ENCODE measurements at regions not wholly inside any gene's neighbourhood (a gene's known extent, or its start where the extent isn't known, plus 50 kb on each side); places are given as distances from the start of the nearest gene placed in this dataset.
"Not testable (repeated sequence)": the region's sequence is repeated elsewhere in the genome, so short reads cannot be mapped to it uniquely, and the experiment has no call there.

DNA sequence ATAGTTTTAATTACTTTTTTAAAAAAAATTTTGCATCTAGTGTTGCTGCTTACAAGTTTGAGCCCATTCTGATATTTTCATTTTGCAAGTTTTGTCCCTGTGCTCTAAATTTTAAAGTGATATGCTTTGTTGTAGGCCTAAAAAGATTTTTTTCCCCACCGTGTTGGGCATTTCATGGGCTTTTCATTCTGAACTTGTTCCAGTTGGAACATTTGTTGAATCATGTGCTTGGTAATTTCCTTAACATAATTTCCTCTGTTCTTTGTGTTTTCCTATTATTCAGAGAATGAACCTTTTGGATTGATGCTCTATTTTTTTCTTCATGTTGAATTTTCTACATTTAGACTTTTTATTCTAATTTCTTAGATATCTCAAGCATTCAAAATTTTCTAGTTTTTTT is 206.4 kb upstream of the SPRY2 start:
- no peak overlapping the region for H3K4me3 ChIP-seq (ENCODE audit: insufficient read depth, low read depth, low read length)
- H3K36me3 ChIP-seq (replicated peaks; ENCODE audit: control insufficient read depth, insufficient read depth, low read length), result no peaks in the 10 kb centered on the region
- H3K27me3 ChIP-seq (ENCODE audit: control insufficient read depth, insufficient read depth, low read length), result no peaks in the 10 kb centered on the region
- DNase-seq, result no peak

DNA sequence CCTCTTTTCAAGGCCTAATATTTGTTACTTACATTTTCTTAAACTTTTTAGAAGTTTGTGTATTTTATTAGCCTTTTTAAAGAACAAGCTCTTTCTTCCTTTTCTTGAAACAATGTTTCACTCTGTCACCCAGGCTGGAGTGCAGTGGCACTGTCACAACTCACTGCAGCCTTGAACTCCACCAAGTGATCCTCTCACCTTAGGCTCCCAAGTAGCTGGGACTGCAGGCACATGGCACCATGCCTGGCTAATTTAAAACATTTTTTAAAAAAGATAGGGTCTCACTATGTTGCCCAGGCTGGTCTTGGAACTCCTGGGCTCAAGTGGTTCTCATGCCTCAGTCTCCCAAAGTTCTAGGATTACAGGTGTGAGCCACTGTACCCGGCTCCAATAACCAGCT is 192.2 kb upstream of the SPRY2 start:
- no peak for DNase-seq
- no peaks in the 10 kb centered on the region for H3K27me3 ChIP-seq (ENCODE audit: control insufficient read depth, insufficient read depth, low read length)
- H3K4me3 ChIP-seq (ENCODE audit: insufficient read depth, low read depth, low read length), result no peak overlapping the region
- no peaks in the 10 kb centered on the region for H3K36me3 ChIP-seq (replicated peaks; ENCODE audit: control insufficient read depth, insufficient read depth, low read length)

DNA sequence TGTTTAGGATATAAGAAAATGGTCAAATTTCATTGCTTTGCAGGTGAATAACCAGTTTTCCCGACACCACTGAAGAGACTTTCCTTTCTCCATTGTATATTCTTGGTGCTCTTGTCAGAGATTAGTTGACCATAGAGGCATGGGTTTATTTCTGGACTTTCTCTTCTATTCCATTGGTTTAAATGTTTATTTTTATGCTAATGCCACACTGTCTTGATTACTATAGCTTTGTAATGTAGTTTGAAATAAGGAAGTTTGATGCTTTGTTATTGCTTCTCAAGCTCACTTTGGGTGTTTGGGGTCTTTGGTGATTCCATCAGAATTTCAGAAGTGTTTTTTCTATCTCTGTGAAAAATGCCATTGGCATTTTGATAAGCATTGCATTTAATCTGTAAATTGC is 190.0 kb upstream of the SPRY2 start:
- Histone ChIP-seq H3K4me3 (ENCODE audit: insufficient read depth, low read depth, low read length) (no peak overlapping the region), H3K36me3 (replicated peaks; ENCODE audit: control insufficient read depth, insufficient read depth, low read length) (no peaks in the 10 kb centered on the region), H3K27me3 (ENCODE audit: control insufficient read depth, insufficient read depth, low read length) (no peaks in the 10 kb centered on the region)
- no peak for DNase-seq

DNA sequence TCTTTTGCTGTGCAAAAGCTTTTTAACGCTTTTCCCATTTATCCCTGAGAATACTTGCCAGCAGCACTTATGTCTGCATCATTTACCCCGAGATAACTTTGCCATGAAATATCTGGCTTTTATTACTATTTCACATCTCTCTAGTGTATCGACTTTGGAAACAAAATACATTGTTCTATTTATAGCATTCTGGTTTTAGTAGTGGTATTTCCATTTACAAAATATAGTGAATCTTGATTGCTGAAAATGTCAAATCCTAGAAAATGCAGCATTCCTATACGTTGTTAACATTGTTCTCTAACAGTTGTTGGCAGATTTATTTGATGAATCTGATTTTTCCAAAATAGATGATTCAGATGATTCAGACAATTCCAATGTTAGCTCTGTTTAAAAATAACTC is 189.3 kb upstream of the SPRY2 start:
- Histone ChIP-seq H3K27me3 (ENCODE audit: control insufficient read depth, insufficient read depth, low read length) (no peaks in the 10 kb centered on the region), H3K4me3 (ENCODE audit: insufficient read depth, low read depth, low read length) (no peak overlapping the region), H3K36me3 (replicated peaks; ENCODE audit: control insufficient read depth, insufficient read depth, low read length) (no peaks in the 10 kb centered on the region)
- DNase-seq, result no peak

DNA sequence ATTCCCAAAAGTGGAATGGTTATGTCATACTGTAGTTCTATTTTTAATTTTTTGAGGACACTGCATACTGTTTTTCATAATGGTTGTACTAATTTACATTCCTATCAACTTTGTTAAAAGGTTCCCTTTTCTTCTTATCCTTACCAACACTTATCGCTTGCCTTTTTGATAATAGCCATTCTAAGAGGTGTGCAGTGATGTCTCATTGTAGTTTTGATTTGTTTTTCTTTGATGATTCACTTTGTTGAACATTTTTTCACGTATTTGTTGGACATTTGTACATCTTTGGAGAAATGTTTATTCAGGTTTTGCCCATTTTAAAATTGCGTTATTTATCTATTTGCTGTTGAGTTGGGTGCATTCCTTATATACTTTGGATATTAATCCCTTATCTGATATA is 188.8 kb upstream of the SPRY2 start:
- Histone ChIP-seq H3K36me3 (replicated peaks; ENCODE audit: control insufficient read depth, insufficient read depth, low read length) (no peaks in the 10 kb centered on the region), H3K4me3 (ENCODE audit: insufficient read depth, low read depth, low read length) (no peak overlapping the region), H3K27me3 (ENCODE audit: control insufficient read depth, insufficient read depth, low read length) (no peaks in the 10 kb centered on the region)
- no peak for DNase-seq

DNA sequence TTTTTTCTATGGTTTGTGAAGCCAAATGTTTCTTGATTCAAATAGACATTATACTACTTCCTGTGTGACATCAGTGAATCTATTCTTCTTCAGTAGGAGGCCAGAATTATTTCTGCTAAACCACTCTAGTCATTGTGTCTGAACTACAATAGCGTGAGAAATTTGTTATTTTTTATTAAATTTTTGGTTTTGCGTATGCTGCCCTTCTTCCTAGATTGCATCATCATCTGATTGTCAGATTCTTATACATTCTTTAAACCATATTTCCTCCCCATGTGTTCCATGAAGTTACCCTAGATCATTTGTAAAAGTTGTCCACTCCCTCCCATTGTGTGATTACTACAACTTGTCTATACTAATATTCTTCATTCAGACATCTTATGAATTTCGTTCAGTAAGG is 187.8 kb upstream of the SPRY2 start:
- H3K27me3 ChIP-seq (ENCODE audit: control insufficient read depth, insufficient read depth, low read length), result no peaks in the 10 kb centered on the region
- no peak for DNase-seq
- no peak overlapping the region for H3K4me3 ChIP-seq (ENCODE audit: insufficient read depth, low read depth, low read length)
- no peaks in the 10 kb centered on the region for H3K36me3 ChIP-seq (replicated peaks; ENCODE audit: control insufficient read depth, insufficient read depth, low read length)

DNA sequence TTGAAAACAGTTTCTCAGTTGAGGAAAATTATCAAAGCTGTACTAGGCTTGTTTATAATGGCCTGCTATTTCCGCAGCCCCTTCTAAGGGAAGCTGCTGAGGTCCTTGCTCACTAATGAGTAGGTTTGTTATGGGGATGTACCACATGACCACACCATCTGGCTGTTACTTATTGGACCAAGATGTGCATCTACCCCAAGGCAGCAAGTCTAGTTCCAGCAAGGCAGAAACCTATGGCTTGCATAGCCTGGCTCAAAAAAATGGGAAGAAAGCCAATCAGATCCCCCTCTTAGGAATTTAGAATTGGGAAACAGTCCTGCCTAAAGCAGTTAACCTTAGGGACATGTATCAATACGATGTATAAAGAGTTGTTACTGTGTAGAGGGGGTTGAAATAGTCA is 186.5 kb upstream of the SPRY2 start:
- no peak for DNase-seq
- H3K27me3 ChIP-seq (ENCODE audit: control insufficient read depth, insufficient read depth, low read length), result no peaks in the 10 kb centered on the region
- H3K4me3 ChIP-seq (ENCODE audit: insufficient read depth, low read depth, low read length), result no peak overlapping the region
- no peaks in the 10 kb centered on the region for H3K36me3 ChIP-seq (replicated peaks; ENCODE audit: control insufficient read depth, insufficient read depth, low read length)

DNA sequence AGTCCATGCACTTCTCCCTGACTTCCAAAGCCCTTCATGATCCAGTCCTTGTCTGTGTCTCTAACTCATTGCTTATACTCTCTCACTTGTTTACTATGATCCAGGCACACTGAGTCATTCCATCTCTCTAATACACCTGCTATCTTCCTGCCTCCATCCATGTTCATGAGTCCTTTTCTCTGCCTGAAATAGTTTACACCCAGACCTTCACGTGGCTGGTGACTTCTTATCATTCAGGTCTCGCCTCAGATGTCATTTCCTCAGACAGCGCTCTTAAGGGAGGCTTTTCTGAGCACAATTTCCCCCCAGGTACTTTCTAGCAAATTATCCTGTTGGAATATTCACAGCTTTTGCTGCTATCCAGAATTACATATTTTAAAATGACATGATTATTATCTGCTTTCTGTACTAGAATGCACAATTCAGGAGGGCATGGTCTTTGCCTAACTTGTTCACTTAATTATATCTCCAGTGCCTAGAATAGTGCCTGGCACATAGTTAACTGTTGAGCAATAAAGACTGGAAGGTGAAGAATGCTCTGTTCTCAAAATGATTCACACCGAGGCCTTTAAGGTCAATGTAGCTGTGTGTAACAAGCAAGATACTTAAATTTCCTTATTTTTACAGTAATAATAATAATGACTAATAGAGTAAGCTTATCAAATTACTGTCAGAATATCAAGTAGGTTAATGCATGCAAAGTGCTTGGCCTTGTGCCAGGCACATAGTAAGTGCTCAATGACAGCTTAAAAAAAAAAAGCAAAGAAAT is 183.7 kb upstream of the SPRY2 start:
- DNase-seq, result no peak
- Histone ChIP-seq H3K4me3 (ENCODE audit: insufficient read depth, low read depth, low read length) (no peak overlapping the region), H3K27me3 (ENCODE audit: control insufficient read depth, insufficient read depth, low read length) (no peaks in the 10 kb centered on the region), H3K36me3 (replicated peaks; ENCODE audit: control insufficient read depth, insufficient read depth, low read length) (no peaks in the 10 kb centered on the region)

DNA sequence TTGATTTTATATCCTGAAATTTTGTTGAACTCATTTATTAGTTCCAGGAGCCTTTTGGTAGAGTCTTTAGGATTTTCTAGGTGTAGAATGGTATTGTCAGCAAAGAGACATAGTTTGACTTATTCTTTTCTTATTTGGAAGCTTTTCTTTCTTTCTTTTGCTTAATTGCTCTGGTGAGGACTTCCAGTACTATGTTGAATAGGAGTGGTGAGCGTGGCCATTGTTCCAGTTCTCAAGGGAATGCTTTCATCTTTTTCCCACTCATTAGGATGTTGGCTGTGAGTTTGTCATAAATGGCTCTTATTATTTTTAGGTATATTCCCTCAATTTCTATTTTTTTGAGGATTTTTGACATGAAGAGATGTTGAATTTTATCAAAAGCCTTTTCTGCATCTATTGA is 182.2 kb upstream of the SPRY2 start:
- H3K36me3 ChIP-seq (replicated peaks; ENCODE audit: control insufficient read depth, insufficient read depth, low read length), result no peaks in the 10 kb centered on the region
- no peaks in the 10 kb centered on the region for H3K27me3 ChIP-seq (ENCODE audit: control insufficient read depth, insufficient read depth, low read length)
- no peak overlapping the region for H3K4me3 ChIP-seq (ENCODE audit: insufficient read depth, low read depth, low read length)
- DNase-seq, result no peak

DNA sequence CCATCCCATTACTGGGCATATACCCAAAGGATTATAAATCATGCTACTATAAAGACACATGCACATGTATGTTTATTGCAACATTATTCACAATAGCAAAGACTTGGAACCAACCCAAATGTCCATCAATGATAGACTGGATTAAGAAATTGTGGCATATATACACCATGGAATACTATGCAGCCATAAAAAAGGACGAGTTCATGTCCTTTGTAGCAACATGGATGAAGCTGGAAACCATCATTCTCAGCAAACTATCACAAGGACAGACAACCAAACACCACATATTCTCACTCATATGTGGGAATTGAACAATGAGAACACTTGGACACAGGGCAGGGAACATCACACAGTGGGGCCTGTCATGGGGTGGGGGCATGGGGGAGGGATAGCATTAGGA is 181.5 kb upstream of the SPRY2 start:
- not testable (repeated sequence) for H3K36me3 ChIP-seq (replicated peaks; ENCODE audit: control insufficient read depth, insufficient read depth, low read length); H3K4me3 ChIP-seq (ENCODE audit: insufficient read depth, low read depth, low read length); DNase-seq; H3K27me3 ChIP-seq (ENCODE audit: control insufficient read depth, insufficient read depth, low read length)

DNA sequence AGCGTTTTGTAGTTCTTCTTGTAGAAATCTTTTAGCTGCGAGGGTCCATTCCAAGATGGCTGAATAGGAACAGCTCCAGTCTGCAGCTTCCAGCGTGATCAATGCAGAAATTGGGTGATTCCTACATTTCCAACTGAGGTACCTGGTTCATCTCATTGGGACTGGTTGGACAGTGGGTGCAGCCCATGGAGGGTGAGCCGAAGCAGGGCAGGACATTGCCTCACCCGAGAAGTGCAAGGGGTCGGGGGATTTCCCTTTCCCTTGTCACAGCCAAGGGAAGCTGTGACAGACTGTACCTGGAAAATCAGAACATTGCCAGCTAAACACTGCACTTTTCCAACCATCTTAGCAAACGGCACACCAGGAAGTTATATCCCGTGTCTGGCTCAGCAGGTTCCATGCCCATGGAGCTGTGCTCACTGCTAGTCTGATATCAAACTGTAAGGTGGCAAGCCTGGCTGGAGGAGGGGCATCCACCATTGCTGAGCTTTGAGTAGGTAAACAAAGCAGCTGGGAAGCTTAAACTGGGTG is 176.0 kb upstream of the SPRY2 start:
- DNase-seq, result no peak
- Histone ChIP-seq H3K4me3 (ENCODE audit: insufficient read depth, low read depth, low read length) (no peak overlapping the region), H3K27me3 (ENCODE audit: control insufficient read depth, insufficient read depth, low read length) (no peaks in the 10 kb centered on the region), H3K36me3 (replicated peaks; ENCODE audit: control insufficient read depth, insufficient read depth, low read length) (no peaks in the 10 kb centered on the region; the same call in 1 of the 2 replicates)

DNA sequence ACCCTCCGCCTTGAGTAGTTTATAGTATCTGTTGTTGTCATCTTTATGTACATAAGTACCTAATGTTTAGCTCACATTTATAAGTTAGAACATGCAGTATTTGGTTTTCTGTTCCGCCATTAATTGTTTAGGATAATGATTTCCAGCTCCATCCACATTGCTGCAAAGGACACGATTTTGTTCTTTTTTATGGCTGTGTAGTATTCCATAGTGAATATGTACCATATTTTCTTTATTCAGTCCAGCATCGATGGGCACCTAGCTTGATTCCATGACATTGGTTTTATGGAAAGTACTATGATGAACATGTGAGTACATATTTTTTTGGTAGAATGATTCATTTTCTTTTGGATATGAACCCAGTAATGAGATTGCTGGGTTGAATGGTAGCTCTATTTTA is 174.4 kb upstream of the SPRY2 start:
- no peak for DNase-seq
- Histone ChIP-seq H3K4me3 (ENCODE audit: insufficient read depth, low read depth, low read length) (no peak overlapping the region), H3K27me3 (ENCODE audit: control insufficient read depth, insufficient read depth, low read length) (no peaks in the 10 kb centered on the region), H3K36me3 (replicated peaks; ENCODE audit: control insufficient read depth, insufficient read depth, low read length) (no peaks in the 10 kb centered on the region; the same call in 1 of the 2 replicates)

DNA sequence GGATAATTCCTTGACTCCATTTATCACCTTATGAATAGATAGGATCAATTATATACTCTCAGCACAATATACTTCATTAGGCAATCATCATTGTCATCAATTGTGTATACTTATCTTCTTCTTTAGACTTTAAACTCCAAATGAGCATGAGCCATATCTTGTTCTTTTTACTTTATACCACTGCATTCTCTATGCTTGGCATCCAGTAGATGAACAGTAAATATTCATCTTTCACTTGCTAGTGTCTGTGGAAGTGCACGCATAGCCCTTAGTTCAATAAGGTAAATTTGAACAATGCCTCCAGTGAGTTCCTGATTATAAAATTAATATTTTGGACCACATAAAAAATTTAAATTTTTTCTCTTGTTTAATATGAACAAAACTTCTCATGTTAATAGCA is 172.3 kb upstream of the SPRY2 start:
- DNase-seq, result no peak

DNA sequence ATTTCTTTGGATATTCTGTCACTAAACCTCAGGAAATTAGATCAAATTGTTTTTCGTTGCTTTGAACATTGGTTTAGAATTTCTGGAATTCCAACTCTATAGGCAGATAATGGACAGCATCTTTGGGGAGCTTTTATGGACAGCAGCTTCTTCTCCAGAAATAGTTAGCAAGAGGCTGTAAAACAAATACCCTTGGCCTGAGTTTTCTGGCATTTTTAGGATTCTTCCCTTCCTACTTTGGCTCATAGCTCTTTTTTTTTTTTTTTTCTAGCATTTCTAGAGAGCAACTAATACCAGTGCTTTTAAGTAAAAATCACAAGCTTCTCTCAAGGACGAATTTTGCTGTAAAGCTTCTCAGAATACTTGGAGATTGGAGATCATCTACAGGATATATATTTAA is 169.8 kb upstream of the SPRY2 start:
- Histone ChIP-seq H3K36me3 (replicated peaks; ENCODE audit: control insufficient read depth, insufficient read depth, low read length) (no peaks in the 10 kb centered on the region), H3K4me3 (ENCODE audit: insufficient read depth, low read depth, low read length) (no peak overlapping the region), H3K27me3 (ENCODE audit: control insufficient read depth, insufficient read depth, low read length) (no peaks in the 10 kb centered on the region)
- no peak for DNase-seq

More for the DNA sequence above, 172.3 kb upstream of the SPRY2 start:
- no peaks in the 10 kb centered on the region for H3K27me3 ChIP-seq (ENCODE audit: control insufficient read depth, insufficient read depth, low read length)
- no peaks in the 10 kb centered on the region; the same call in 1 of the 2 replicates for H3K36me3 ChIP-seq (replicated peaks; ENCODE audit: control insufficient read depth, insufficient read depth, low read length)
- no peak overlapping the region for H3K4me3 ChIP-seq (ENCODE audit: insufficient read depth, low read depth, low read length)

DNA sequence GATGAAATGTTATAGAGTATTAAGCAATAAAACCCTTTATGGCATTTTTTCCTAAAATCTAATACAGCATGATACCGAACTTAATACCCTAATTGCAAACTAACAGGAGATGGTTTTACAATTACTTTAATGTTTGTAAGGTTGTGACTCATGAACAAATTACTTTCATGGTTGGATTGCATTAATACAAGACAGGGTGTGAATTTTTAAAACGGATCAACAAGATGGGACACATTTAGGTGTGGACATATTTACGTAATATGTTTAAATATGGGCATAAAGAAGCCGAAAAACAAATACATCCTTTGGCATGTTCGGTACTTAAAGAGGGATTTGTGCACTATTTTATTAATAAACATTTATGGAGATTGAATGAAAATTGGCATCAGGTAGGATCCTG is 168.3 kb upstream of the SPRY2 start:
- Histone ChIP-seq H3K36me3 (replicated peaks; ENCODE audit: control insufficient read depth, insufficient read depth, low read length) (no peaks in the 10 kb centered on the region), H3K4me3 (ENCODE audit: insufficient read depth, low read depth, low read length) (no peak overlapping the region), H3K27me3 (ENCODE audit: control insufficient read depth, insufficient read depth, low read length) (no peaks in the 10 kb centered on the region)
- no peak for DNase-seq

DNA sequence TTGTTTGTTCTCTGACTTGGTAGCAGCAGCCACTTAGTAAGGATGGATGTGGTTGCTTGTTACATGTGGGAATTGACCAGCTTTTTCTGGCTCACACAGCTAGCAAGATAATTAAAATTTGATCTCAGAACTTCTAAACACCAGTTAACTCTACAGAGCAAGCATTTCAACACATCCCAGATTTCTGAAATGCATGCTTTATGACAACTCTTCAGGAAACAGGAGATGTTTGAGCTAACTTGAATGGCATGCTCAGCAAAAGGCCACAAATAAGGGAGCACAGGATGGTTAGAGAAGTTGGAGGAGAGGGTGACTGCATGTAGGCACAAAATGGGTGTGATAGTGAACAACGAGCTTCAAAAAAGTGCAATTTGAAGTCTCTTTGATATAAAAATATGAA is 167.1 kb upstream of the SPRY2 start:
- Histone ChIP-seq H3K36me3 (replicated peaks; ENCODE audit: control insufficient read depth, insufficient read depth, low read length) (no peaks in the 10 kb centered on the region), H3K4me3 (ENCODE audit: insufficient read depth, low read depth, low read length) (no peak overlapping the region), H3K27me3 (ENCODE audit: control insufficient read depth, insufficient read depth, low read length) (no peaks in the 10 kb centered on the region)
- DNase-seq, result no peak

Measured in H7 (cell line).